HT-29 (cell line): ENCODE measurements at regions not wholly inside any gene's neighbourhood (a gene's known extent, or its start where the extent isn't known, plus 50 kb on each side); places are given as distances from the start of the nearest gene placed in this dataset.
"Not testable (repeated sequence)": the region's sequence is repeated elsewhere in the genome, so short reads cannot be mapped to it uniquely, and the experiment has no call there.

Source experiments
- DNase-seq: peaks from one replicate; pipeline ENCODE4 v3.0.0-alpha.2; 2015; ENCODE audit warnings: low spot score

DNA sequence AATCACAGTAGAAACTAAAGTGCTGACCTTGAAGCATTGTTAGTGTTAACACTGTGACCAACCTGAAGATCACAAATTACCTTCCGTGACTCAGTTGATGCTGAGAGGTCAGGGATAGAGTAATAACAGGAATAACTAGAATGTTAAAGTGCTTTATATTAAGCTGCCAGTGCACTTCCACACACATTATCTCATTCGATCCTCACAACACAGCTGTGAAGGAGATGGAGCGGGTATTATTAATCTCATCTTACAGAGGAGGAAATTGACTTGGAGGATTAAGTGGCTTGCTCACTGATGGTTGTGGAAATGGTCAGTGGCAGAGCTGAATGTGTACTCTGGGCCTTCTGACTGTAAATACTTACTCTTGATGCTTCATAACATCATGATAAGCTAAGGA, 252.5 kb upstream of the DMRT1 start:
- DNase-seq, result no peak

DNA sequence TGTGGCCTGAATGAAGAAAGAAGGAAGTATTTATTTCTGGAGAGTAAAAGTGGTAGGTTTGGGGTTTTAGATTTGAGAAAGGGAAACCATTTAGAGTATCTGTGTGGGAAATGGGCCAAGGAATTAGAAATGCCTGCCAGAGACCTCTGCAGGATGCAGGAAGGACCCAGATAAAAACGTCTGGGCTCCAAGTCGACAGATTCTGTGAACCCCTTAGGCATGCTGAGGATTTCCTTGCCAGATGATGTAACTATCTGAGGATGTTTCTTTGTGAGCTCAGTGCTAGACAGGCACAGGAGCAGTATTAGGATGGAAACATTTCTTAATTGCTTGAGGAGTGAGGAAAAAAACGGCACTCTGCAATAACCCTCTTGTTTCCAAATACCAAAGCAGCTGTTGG, 251.8 kb upstream of the DMRT1 start:
- DNase-seq, result no peak

DNA sequence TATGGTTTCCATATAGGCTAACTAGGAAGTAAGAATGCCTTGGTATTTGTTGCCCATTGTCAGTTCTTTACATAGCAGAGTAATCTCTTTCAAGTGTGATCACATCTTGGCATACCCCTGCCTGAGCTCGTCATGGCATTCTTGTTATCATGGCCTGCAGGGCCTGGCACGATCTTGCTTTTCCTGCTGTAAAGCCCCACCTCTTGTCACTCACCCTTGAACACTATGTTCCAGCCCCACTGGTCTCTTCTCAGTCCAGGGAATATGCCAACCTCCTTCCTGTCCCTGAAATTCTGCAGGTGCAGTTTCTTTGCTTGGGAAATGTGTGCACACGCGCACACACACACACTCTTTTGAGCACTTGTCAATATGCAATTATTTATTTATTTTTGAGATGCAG, 250.2 kb upstream of the DMRT1 start:
- peak; percentile 48 for DNase-seq

DNA sequence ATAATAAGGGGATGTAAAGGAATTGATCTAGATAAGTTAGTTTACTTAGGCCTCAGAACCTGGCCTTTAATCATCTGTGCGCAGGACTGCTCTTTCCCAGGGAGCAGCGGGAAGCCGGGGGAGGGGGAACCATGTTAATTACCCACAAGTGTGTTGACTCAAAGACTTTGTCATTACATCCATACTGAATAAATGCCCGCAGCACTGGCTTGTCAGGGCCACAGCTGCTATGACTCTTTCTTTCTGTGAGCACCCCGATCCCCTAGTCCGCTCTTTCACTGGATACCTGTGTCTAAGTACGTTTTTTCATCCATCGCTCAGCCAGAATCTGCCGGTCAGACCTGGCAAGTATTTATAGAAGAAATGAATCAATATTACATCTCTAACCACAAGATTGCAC, 249.3 kb upstream of the DMRT1 start:
- DNase-seq, result peak; percentile 64

DNA sequence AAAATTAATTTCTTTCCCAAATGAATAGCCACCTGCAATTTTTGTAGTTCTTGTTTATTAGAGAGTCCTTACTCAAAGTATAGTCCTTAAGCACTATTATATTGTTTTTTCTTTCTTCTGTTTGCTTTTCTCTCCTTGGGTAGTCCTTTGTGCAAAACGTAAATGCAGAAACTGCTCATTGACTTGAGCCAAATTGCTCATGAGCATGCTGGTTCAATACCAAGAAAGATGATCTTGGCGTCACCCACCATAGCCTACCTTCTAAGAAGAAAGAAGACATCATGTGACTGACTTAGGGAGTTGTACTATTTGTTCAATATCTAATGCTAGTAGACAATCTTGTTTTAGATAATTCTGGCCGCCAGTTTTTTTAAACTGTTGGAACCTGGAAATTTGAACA, 248.8 kb upstream of the DMRT1 start:
- DNase-seq, result no peak

DNA sequence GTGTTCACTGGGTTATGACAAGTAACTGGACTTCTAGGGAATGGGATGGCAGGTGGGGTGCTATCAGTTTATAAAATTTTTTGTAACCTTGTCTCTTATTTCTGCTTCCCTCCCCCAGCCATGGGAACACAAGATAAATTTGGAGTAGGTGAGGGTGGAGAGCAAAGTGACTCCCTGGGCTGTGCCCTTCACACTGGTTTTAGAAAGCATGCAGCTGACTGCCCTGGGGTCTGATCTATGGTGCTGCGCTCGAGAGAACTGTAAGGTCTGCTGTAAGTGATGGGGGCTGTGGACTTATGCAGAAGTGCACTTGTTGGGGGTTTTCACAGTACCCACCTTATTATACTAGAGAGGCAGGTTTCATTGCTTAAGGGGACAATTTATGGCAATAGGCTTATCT, 247.7 kb upstream of the DMRT1 start:
- no peak for DNase-seq

DNA sequence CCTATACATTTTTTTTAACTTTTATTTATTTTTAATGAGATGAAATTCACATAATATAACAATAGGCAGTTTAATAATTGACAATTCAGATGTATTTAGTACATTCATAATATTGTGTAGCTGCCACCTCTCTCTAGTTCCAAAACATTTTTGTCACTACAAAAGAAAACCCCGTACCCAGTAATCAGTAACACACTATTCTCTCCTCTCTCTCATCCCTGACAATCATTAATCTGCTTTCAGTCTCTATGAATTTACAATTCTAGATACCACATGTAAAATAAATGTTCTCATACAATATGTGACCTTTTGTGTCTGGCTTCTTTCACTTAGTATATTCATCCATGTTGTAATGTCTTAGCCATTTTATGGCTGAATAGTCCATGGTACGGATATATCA, 244.8 kb upstream of the DMRT1 start:
- DNase-seq, result no peak

DNA sequence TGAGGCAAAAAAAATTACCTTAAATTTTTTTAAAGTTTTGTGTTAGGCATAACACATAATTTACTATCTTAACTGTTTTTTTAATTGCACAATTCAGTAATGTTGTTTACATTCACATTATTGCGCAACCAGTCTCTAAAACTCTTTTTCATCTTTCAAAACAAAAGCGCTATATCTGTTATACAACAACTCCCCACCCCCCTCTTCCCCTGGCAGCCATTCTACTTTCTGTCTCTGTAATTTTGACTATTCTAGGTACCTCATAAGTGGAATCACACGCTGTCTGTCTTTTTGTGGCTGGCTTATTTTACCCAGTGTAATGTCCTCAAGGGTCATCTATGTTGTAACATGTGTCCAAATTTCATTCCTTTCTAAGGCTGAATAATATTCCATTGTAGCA, 241.5 kb upstream of the DMRT1 start:
- no peak for DNase-seq

DNA sequence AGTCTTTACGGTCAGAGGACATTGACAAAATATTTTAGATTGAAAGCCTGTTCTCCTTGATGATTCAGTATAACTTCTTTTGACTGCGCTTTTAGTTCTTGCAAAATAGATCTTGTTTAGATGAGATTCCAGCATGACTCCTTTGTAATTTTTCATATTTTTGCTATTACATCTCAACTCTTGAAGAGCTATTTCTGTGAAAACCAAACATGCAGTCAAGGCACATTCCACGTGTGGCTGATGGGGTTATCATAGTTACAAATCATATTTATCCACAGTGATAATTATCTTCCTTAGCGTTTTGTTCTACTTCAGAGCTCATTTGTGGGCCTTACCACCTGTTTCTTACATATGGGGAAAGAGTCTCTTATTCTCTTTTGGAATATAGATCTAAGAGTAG, 238.8 kb upstream of the DMRT1 start:
- DNase-seq, result no peak

DNA sequence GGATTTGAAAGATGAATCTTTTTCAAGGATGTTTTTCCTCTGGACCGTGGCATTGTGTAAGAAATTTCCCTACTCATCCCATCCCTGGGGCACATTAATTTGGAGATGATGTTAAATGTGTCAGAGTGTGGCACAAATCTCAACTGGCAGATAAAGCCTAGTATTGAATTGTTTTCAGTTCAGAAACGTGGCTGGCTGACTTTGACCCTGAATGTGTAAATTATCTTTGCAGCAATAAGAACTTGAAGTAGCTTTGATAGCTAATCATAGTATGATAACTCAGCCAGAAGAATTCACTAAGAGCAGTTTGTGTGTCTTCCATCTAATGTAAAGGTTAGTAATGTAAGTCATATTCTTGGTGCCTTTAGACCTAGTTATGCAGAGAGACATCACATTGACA, 238.4 kb upstream of the DMRT1 start:
- no peak for DNase-seq

DNA sequence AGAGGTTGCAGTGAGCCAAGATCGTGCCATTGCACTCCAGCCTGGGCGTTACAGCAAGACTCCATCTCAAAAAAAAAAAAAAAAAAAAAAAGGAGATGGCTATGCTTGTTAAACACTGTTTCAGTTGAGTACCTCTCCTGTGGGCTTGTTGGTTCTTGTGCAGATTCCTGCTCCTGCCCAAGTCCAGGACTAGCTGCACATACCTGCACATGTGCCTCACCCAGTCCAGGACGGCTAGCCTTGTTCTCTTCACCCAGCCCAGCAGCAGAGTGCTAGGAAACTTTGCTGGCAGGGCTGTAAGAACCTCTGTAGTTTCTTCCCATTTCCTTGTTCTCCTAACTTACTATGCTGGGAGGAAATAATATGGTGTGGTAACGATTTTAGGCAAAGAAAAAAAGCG, 234.1 kb upstream of the DMRT1 start:
- DNase-seq, result no peak

DNA sequence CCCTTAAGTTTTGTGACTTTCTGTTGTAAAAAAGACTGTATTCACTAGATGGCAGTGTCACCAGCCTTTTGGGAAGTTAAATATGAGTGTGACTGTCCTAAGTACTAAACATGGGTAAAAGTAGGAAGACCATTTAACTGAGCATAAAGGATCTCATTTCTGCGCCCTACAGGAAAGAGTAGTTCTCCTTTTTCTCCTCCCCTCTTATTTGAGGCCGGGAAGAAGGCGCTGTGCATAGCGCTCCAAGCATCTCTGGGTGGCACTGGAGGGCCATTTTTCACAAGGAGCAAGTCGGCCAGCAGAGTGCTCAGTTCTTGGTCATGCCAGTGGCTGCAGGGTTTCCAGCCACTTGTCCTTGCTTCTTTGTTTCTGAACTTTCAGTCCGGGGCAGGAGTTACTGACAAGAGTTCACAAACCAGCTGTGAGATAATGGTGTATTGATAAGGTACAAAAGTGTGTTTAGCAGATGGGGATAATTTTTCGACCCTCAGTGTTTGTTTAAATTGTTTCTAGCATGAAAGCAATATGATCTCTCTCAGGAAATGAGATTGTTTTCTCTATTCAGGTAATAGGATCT, 227.6 kb upstream of the DMRT1 start:
- peak; percentile 46 for DNase-seq

DNA sequence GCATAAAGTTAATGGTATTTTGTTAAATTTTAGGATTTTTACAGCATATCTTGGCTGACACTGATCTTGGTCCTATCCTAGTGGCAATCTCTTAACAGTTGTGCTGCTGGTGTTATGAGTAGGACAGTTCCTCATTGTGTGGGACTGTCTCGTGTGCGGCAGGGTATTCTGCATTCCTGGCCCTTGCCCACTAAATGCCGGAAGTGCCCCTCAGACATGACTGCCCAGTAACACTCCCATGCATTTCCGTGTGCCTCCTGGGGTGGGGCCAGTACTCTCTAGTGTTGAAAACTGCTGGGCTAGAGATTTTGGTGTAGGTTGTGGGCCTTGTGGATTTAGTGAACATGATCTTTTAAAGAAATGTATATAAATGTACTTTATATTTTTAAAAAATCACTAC, 227.1 kb upstream of the DMRT1 start:
- DNase-seq, result no peak

DNA sequence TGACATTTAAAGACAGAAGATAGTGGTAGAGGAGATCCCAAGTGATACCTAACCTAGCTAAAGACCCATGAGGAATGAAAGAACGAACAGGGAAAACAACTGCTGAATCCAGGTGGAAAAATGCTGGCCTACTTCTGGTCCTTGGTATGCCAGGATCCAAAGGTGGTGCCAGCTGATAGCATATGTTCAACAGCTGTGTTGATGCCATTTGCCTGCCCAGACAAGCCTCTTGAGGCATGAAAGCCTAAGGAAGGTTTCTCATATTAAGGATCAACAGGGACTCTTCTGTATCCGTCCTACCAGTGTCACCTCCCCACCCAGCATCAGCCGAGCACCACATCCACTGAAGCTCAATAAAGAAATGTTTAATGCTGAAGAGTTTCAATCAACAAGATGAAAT, 225.7 kb upstream of the DMRT1 start:
- no peak for DNase-seq

DNA sequence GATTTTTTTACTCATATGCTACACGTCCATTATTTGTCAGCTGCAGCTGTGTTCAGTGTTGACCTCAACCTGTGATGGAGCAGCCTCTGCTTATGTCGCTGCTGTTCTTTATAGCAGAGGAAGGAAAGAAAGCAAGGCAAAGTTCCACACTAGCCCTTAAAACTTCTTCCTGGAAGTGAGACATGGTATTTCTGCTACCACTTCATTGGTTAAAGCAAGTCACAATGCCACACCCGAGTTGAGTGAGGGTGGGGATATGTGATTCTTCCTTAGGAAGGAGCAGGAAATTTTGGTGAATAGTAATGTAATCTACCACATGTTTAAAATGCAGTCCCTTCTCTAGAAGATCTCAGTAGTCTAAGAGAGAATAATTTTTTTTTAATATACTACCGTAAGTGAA, 224.8 kb upstream of the DMRT1 start:
- DNase-seq, result no peak

DNA sequence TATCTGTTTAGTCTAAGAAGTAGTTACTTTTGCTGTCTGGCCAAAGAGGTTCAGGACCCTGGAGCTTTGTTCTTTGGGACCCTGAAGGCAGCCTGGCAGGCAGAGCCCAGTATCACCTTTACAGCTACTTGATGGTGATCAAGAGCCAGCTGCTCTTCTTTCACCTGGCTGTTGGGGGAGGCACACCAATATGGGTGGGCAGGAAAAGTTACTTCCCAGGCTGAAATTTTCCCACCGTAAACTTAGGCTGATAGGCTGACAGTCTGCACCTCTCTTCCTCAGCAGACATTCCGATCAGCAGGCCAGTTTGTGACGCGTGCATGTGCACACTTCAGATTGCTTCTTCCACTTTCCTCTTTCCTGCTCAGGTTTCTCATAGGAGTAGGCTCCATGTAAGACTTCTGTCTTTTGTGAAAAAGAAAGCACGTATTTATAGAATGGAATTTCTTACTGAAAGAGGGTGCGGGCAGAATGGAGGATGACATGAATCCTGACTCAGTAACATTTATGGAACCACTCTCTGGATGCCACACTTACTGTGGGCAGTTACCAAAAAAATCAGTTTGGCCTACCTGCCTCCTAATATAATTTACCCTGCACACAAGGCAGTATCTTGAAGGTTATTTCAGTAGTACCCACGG, 223.9 kb upstream of the DMRT1 start:
- DNase-seq, result no peak

DNA sequence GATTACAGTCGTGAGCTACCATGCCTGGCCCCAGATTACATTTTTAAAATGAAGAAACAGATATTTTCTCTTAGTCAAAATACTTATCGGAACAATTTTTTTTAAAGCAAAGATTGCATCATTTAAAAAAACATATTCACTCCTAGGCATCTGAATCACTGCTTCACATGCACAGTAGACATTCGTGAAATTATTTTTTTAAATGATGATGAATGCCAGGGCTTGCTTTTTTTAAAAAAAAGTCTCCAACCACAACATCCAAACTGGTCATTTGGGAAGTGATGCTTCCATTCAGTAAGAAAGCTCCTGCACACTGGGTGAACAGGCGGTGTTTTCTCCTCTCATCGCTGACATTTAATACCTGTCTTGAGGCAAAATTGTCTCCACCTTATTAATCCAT, 223.0 kb upstream of the DMRT1 start:
- DNase-seq, result no peak

DNA sequence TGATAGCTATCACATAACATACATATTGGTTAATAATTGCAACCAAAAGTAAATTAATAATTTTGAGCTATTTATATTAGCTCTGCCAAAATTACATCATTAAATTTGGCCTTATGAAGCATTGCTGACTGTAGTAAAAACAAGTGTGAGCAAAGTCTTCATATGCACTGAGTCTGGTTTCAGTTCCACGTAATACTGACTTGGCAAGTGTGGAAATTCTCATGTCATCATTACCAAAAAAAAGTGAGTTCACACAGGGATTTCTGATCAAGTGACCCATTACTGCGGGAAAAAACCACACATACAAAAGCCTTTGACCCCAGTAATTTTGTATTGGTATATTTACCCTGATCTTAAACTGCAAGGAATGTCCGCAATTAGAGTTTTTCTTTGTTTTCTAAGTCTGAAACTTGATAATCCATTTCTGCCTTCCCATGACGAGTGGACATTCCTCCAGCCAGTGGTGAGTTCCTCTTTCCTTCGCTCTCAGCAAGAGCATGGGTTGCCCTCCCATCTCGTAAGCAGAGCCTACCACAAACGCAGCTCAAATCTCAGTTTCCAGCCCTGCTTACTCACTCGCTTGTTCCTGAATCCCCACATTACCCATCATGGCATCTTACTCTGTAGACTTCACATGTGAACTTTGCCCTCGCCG, 220.2 kb upstream of the DMRT1 start:
- no peak for DNase-seq

DNA sequence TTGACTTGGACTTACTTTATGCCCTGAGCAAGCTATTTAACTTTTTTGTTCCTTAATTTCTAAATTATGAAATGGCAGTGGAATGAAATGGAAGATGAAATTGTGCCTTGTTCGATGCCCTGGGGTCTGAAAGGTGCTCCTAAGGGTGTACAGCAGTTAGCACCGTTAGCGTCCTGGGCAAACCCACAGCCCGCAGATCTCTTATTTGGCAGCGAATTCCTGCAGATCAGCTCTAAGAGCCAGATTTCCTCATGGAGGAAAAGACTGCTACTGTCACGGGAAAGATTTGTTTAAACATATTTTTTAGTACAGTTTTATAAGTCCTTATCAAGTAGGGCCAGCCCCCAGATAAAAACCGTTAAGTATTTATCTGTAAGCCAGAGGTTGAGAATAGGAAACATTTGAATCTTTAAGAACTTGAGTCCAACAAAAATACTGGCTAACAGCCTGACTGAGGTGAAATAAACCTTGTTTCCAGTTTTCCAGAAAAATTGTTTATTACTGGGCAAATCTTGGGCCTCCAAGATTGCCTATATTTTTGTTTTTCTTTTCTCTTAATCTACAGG, 216.5 kb upstream of the DMRT1 start:
- no peak for DNase-seq

DNA sequence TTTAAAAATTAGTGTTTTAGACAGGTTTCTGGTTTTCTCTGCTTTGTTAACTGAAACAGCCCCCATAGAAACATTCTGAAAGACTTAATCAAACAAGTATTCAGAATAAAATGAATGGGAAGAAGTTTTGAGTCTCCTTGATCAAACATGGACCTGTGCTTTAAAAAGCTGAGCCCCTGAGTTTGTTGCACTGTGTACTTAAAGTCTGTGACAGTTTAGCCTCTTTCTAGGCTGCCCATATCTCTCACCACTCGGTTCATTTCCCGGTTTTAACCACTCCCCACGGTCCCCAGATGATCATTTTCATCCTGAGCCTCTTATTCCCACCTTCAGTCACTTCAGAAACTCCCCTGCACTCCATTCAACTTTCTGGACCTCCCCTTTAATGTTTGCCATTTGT, 215.9 kb upstream of the DMRT1 start:
- DNase-seq, result no peak

DNA sequence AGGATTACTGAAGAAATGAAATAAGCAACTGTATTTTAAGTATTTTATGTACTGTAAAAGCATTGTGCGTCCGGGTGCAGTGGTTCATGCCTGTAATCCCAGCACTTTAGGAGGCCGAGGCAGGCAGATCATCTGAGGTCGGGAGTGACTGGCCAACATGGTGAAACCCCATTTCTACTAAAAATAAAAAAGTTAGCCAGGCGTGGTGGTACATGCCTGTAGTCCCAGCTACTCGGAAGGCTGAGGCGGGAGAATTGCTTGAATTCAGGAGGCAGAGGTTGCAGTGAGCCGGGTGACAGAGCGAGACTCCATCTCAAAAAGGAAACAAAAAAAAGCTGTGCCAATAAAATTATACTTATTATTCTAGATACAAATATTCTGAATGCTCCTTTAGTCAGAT, 215.4 kb upstream of the DMRT1 start:
- not testable (repeated sequence) for DNase-seq

DNA sequence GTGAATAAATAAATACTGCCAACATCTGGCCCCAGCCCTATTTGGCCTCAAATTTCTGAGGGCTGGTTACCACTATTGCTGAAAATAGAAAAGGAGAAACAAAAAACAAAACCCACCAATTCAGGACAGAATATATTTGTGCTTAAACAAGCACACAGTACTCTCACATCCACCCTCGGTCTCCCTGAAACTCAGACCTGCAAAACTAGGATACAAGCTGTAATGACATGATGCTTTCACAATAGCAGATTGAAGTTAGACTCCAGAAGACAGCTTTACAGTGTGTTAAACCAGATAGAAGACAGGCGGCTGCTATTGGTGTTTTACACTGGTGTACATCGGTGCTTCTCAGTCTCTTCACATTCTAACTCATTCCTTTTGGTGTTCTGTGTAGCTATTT, 214.9 kb upstream of the DMRT1 start:
- DNase-seq, result no peak

DNA sequence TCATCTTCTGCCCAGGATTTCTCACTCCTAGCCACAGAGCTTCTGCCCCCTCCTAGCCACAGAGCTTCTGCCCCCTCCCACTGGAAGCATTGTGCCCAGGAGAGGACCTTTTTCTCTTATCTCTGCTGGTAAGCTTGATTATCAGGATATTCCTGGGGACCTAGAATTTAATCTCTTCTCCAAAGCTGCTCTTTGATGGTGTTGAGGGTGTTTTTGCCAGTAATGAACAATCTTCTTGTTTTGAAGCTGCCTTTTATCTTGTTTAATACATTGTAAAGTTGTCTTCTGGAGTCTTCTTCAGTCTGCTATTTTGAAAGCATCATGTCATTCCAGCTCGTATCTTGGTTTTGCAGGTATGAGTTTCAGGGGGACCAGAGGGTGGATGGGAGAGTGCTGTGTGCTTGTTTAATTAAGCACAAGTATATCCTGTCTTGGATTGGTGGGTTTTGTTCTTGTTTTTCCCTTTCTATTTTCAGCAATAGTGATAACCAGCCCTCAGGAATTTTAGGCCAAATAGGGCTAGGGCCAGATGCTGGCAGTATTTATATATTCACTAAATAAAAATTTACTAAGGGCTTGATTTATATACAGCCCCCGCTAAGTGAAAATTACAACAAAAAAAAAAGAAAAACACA, 214.0 kb upstream of the DMRT1 start:
- DNase-seq, result no peak
